Cerebellar cortex (tissue), 1 donor: ENCODE measurements at regions not wholly inside any gene's neighbourhood (a gene's known extent, or its start where the extent isn't known, plus 50 kb on each side); places are given as distances from the start of the nearest gene placed in this dataset.

Experiments used
- DNase-seq: peaks from one replicate; pipeline ENCODE4 v3.0.0-alpha.2; 2015; ENCODE audit warnings: low spot score

DNA sequence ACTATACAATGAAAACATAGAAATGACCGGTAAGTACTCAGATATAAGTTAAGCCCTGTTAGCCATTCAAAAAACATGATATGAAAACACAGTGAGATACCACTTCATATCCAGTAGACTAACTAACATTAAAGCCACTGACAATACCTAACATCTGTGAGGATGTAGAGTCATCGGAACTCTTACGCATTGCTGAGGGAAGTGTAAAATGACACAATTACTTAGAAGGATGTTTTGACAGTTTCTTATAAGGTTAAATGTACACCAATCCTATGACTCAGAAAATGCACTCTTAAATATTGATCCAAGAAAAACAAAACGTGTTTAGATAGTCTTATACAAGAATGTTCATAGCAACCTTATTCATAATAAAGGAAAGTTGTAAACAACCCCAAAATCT, 782.9 kb downstream of the BCL11B start:
- DNase-seq, result no peak

DNA sequence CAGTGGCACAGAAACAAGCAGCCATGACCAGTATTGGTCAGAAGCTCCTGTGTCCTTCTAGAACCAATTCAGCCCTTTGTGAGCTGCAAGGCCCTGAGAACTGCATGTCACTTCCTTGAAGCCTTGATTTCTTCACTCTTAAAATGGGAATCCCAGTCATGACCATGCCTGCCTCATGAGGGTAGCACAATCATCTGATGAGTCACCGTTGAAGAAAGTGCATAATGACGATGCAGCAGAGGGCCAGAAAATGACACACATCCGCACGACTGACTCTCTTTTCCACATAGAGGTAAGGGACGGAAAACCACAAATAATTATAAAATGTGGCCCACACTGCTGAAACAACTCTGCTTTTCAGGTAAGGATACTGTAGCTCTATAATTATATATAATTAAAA, 777.4 kb downstream of the BCL11B start:
- no peak for DNase-seq

DNA sequence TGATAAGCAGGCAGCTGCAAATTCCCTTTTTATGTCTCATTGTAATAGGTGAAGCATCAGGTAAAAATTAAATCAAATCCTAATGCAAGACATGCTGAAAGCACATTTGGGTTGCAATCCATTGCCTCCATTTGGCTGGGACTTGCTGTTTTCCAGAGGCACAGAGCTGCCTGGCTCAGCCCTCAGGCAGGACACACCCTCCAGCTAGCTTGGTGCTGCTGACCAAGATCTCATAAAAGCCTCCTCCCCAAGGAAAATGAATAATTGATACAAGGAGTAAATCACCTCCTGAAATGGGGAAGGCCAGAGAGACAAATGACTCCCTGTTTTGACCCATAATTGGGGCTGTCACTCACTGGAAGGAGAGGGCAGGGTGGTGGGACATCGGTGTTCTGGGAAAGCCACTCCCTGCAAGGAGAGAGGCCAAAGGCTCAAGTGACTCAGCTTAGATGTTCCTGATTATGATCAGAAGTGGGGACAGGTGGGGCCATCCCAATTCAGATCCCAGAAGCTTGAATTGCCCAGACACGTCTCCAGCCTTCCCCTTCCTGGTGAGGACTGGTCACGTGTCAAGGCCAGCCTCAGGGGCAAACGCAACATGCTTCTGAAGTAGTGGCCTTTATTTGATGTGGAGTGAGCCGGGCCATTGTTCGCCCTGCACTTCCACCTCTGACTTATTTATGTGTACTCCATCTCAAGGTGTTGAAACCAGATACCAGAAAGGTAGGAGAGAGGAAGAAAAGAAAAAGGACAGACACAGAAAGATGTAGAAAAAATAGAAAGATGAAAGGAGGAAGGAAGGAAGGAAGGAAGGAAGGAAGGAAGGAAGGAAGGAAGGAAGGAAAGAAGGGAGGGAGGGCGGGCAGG, 773.7 kb downstream of the BCL11B start:
- no peak for DNase-seq

DNA sequence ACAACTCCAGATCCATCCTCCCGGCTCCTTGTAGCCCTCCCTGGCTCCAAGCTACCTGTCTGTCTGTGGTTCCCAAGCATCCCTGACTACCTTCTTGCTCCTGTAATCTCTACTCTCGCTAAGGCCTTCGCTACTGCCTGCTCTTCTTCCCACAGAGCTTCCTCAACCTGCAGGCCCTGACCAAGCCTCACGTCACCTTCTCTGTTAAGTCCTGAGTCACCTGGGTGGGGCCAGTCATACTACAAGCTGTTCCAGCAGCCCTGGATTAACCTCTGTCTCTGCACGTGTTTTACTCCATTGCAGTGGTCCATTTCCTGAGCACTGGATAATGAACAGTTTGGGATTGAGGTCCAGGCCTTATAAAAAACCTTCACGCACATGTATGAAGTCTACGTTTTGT, 770.7 kb downstream of the BCL11B start:
- no peak for DNase-seq

DNA sequence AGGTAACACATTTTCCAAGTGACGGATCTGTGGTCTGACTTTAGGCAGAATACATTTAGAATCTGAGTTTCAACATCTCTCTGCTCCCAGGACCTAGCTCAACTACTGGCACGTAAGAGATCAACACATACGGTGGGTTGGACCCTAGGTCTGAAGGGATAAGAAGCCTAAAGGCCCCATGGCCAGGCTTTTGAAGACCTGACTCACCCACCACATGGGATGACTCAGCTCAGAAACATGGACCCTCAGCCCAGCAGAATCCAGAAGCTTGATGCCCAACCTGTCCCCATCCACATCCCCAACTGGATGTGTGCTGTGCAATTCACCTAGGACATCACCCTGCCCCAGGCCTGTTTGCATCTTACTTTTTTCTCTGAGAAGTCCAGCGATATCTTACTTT, 770.2 kb downstream of the BCL11B start:
- no peak for DNase-seq

DNA sequence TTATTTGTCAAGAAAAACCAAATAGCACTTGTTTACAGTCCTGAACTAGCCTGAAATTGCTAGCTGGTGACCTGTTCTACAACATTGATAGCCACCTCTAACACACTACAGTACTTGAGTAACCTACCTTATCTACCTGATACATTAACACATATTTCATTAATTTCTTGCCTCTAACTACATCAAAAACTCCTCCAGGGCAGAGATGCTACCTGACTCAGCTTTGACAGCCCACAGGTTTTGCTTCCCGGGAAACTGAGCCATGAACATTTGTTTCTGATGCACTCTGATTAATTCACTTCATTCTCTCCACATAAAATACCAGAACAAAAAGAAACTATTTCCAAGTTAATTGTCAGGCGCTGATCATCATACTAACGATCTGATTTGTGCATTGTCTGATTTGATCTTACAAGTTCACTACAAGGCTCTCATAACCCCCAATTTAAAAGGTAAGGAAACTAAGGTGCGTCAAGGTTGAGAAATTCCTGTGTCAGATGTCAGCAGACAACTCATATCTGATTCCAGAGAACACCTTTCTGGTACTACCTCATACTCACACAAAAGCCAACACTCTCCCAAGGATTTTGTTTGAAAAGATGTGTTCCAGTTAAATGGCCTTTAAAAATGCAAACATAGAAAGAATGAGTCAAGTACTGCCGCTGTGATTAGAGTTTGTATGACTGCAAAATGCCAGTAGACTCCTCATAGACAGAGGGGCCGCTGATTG, 768.7 kb downstream of the BCL11B start:
- no peak for DNase-seq

DNA sequence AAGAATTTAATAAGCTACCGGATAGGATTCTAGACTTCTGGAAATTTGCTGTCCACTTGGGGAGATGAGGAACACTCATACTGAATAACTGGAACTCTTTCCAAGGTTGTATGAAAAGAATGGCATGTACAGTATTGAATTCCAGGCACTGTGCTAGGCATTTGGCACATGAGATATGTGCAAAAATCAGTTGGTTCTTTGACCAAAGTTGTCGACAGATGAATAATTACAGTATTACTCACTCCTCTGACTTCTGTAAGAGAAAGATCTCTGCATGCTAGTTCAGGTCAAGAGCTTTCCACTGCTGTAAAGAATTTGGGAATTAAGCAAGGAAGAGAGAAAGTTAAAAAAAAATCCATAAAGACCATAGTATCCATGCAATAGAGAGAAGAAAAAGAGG, 764.7 kb downstream of the BCL11B start:
- DNase-seq, result no peak

DNA sequence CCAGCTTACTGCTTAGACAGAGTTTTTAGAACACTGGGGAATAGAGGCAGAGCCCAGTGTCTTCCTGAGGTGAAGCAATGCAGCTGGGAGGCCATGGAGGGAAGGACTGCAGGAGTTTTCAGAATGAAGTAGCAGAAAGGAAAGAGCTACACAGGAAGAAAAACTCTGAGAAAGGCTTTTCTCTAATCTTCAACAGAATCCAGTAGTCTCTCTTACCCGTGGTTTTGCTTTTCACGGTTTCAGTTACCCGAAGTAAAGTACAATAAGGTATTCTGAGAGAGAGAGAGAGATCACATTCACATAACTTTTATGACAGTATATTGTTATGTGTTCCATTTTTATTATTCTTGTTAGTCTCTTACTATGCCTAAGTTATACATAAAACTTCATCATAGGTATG, 761.6 kb downstream of the BCL11B start:
- no peak for DNase-seq

DNA sequence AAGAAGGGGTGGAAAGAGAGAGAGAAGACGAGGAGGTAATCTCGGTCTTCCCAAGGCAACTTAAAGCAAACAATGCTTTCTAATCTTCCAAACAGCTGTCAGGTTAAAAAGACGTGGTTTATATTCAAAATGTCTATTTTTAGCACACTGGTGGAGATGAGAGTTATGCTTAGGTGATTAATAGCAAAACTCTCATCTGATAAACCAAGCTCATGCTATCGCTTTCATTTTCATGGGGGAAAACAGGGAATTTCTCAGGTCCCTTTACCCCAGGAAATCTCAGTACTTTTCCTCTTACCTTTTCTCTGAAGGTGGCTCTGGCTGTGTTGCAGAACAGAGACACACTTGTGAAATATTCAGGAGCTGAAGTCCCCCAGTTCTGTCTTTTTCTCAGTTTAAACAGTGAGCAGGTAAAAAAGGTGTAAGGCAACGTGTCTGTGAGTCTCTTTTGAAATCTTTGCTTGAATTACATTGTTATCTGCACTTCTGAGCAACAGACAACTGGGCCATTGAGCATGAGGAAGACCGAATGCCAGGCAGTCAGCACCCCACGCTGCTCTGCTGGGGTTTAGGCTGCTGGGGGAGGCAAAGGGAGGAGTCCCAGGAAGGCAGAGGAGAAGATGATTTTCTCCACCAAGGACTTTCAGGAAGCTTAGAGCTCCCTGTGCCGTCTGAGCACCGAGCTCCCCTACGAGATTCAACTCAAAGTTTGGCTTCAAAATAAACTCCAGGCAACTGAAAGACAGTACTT, 759.3 kb downstream of the BCL11B start:
- no peak for DNase-seq

DNA sequence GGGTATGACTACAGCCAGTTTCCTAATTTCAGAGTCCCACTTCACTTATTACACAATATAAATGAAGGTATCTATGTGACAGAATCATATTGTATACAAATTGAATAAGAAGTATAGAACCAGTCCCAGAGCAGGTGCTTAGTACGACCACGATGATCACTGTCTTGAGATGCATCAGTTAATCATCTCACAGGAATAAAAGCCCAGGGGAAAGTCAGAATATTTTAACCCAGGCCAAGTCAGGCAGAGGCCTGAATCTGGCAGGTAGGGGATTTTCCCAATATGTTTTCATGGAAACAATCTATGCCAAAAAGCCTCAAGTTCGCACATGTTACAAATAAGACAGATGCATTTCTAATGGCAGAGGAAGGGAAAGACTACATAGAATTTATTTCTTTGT, 758.4 kb downstream of the BCL11B start:
- DNase-seq, result no peak

DNA sequence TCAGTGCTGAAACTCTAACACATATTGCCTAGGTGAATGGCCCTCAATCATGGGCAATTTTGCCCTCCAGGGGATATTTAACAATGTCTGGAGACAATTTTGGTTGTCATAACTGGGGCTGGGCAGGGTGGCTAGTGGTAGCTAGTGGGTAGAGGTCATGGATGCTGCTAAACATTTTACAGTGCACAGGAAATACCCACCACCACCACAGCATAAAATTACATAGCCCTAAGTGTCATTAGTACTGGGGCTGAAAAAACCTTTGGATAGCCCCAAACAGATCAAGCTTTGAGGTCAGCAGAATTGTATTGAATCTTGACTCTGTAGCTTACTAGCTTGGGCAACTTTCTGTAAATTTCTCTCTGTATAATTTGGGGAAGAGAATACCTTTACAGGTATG, 758.0 kb downstream of the BCL11B start:
- no peak for DNase-seq

DNA sequence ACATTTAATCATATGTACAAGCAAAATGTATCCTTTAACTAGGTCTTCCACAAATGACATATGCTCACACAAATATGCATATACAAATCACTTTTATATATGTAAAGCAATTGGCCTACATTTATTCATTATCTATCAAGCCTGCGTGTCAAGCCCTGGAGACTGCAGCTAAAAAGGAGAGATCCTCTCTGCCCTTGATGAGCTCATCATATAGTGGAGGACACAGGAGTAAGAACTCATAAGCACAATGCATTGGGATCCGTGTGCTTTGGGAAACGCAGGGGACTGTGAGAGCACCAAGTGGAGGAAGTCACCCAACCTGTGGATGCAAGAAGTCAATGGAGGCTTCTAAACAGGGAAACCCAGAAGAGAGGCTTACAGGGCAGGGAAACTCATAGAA, 735.7 kb downstream of the BCL11B start:
- no peak for DNase-seq

DNA sequence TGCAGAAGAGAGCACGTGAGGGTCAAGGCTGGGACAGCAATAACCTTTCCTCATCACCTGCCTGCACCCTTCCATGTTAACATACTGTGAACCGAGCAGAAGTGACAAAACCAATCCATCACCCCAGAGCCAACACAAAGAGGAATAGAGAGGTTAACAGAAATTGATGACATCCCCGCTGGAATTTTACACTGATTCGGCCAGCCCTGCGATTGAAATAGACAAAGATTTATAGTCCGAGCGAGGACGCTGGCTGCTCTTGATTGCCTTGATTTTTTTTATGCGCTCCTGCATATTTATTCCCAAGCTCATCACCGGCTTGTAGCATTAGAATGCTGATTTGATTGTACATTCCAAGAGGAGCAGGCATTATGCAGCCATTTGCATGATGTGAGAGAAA, 729.7 kb downstream of the BCL11B start:
- no peak for DNase-seq

DNA sequence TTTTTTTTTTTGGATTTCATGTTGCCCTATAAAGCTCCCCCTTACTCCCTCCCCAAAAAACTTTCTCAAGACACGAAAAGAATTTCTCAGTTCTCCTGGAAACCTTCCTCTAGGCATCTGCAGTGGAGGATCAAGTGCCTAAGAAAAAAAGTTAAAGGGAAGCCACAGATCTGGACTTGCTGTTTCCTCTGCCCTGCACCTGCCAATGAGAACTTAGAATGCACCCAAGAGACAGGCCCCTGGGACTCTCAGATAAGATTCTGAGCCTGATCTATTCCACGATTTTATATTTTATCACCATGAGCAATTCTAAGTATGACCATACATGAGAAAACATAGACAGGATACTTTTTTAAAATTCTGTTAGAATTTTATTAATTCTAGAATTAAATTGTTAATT, 728.9 kb downstream of the BCL11B start:
- no peak for DNase-seq

DNA sequence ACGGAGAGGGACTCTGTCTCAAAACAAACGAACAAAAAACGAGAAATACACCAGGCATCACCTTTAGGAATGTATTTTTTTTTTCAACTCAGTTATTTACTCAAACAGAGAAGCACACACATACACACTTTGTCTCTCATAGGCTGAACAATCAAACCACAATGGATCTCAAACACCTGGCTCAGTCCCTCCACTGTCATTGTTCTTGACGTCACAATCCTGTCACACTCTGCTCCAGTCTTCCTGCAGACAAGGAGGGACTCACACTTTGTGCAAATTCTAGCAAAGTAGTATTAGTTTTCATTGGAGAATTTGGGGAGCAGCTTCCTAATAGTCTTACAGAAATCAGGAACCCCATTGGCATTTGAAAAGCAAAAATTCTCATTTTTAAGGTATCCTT, 727.8 kb downstream of the BCL11B start:
- no peak for DNase-seq

DNA sequence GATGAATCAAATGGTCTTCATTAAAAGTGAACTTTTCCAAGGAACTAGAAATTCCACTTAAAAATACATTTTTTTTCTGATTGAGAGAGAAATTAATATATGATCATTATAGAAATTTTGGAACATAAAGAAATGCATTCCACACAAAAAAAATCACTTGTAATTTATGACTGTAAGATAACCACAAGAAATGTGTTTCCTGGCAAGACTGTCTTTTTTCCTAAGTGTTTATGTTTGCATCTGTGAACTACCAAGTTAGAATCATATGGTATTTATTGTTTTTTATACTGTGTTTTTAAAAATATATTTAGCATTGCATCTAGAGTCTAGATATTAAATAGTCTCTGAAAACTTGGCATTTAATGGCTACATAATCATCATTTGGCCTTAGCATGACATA, 726.8 kb downstream of the BCL11B start:
- DNase-seq, result no peak

DNA sequence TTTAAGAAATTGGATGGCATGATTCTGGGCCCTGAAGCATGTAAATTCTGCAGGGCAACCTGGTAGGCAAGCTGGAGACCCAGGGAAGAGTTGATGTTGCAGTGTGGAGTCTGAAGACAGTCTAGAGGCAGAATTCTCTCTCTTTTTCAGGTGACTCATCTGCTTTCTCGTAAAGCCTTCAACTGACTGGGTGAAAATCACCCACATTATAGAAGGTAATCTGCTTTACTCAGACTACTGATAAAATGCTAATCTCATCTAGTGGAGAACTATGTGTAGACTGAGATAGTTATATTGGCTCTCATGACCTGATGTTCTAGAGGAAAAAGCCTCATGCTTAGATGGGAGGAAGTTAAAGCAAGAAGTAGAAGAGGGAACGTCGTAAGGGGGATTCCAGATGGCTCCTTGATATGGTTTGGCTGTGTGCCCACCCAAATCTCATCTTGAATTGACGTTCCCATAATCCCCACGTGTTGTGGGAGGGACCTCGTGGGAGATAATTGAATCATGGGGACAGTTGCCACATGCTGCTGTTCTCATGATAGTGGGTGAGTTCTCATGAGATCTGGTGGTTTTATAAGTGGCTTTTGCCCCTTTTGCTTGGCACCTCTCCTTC, 723.8 kb downstream of the BCL11B start:
- no peak for DNase-seq

DNA sequence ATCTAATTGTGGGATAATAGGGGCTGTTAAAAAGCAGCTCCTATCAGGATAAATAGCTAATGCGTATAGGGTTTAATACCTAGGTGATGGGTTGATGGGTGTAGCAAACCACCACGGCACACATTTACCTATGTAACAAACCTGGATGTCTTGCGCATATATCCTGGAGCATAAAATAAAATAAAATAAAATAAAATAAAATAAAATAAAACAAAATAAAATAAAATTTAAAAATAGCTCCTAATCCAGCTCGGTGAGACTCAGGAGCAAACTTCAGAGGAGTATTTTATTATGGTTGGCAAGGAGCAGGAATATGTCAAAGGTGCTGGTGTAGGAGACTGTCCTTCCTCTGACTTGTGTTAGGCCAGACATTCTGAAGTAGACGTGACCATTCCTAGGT, 721.0 kb downstream of the BCL11B start:
- no peak for DNase-seq

DNA sequence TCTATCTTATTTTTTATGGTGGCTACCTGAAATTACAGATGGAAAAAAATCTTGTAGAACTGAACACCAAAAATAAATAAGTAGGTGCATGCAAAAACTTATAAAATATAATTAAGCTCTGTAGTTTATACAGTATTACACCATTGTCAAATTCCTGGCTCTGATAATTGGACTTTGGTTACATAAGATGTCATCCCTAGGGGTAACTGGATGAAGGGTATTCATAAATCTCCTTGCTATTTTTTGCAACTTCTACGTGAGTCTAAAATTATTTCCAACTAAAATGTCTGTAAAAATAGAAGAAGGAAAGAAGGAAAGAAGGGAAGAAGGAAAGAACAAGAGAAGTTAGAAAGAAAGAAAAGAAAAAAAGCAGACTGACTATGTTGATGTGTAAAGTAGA, 716.6 kb downstream of the BCL11B start:
- no peak for DNase-seq

DNA sequence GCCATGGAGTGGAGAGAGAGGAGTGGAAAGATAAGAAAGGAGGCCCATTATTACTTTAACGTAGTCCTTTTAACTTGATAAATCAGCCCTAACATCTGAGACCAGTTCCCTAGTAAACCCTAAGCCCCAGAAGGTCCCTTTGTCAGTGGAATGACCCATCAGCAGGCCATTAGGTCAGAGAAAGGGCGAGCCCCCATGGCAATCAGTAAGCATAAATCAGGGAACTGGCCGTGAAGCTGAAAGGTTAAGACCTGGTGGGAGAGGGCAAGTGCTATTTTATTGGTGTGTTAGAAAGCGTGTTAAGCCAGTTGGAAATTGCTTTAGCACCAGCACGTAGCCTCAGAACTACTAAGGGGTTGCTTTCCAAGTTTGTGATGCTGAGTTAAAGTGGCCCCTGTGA, 708.0 kb downstream of the BCL11B start:
- DNase-seq, result no peak

DNA sequence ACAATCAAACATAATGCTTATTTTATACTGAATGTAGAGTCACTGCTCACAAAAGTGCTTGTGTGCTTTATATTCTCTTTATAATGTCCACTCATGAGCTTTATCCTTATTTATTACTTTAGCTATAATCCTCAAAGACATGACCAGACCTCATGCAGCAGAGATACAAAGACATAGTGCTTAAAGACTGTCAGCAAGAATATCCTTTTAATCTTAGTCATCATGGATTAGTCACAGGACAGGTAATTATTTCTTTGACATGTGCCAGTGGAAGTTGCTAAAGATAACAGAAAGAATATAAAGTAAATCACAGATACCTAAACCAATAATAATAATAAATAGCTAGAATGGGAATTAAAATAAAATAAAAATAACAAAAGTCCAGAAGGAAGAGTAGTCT, 707.5 kb downstream of the BCL11B start:
- no peak for DNase-seq

DNA sequence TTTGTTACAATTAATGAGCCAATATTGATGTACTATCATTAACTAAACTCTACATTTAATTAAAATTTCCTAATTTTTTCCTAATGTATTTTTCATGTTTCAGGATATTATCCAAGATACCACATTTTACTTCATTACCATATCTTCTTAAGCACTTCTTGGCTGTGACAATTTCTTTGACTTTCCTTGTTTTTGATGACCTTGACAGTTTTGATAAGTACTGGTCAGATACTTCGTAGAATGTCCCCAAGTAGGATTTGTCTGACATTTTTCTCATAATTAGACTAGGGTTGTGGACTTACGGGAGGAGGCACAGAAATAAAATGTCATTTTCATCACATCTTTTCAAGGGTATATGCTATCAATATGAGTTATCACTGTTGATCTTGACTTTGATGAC, 700.9 kb downstream of the BCL11B start:
- no peak for DNase-seq

DNA sequence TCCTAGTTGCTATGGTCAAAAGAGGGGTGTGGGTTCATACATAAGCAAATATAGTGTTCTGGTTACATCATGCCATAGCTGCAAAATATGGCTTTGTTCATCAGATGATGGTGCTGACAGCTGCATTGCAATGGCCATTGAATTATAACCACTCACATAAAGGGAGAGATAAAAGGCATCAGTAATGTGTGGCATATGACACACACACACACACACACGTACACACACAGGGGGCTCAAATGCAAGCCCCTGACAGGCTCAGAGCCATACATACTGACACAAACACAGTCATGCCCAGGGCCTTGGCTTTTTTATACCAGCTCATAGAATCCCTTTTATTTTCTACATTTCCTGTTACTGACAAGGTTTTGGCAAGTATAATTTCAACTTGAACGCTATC, 698.9 kb downstream of the BCL11B start:
- no peak for DNase-seq
